ENCODE measurements at regions not wholly inside any gene's neighbourhood (a gene's known extent, or its start where the extent isn't known, plus 50 kb on each side); places are given as distances from the start of the nearest gene placed in this dataset.

GRCh38 chr19:34825212-34825611, 52.2 kb upstream of the ZNF599 start:
- TF ChIP-seq CTCF (IDR thresholded peaks at IDR 0.05) (no peak), POLR2A (IDR thresholded peaks at IDR 0.05) (no peak)

Measured in testis (tissue), 2 donors.